GM21360 (cell line): ENCODE measurements at regions not wholly inside any gene's neighbourhood (a gene's known extent, or its start where the extent isn't known, plus 50 kb on each side); places are given as distances from the start of the nearest gene placed in this dataset.

Source experiments
- ATAC-seq: cut with Tn5 transposase; IDR thresholded peaks from one replicate; pipeline ENCODE4 v1.9.1; 2021; ENCODE audit warnings: mild to moderate bottlenecking, moderate library complexity; ENCODE audit not compliant: unreplicated experiment

- ATAC-seq = no peak
Measured at GRCh38 chr6:164926686-164927085, 382.7 kb downstream of the C6orf118 start.

- ATAC-seq = no peak
Measured at GRCh38 chr6:164925681-164926530, 383.5 kb downstream of the C6orf118 start.

GRCh38 chr6:164924674-164925073 is 384.7 kb downstream of the C6orf118 start:
- ATAC-seq = no peak

GRCh38 chr6:164917211-164917610 is 392.2 kb downstream of the C6orf118 start:
- no peak for ATAC-seq

GRCh38 chr6:164916087-164916486 is 393.3 kb downstream of the C6orf118 start:
- ATAC-seq = no peak

GRCh38 chr6:164911873-164912580 is 397.4 kb downstream of the C6orf118 start:
- no peak for ATAC-seq

GRCh38 chr6:164911151-164911550 is 398.3 kb downstream of the C6orf118 start:
- ATAC-seq = no peak

- no peak for ATAC-seq
Measured at GRCh38 chr6:164906766-164907165, 402.6 kb downstream of the C6orf118 start.

GRCh38 chr6:164905311-164905710 is 404.1 kb downstream of the C6orf118 start:
- no peak for ATAC-seq

- ATAC-seq = no peak
Measured at GRCh38 chr6:164898412-164898811, 411.0 kb downstream of the C6orf118 start.

GRCh38 chr6:164897523-164898235 is 411.7 kb downstream of the C6orf118 start:
- ATAC-seq = no peak

GRCh38 chr6:164889980-164890379 is 419.4 kb downstream of the C6orf118 start:
- no peak for ATAC-seq

GRCh38 chr6:164887660-164888059 is 421.7 kb downstream of the C6orf118 start:
- no peak for ATAC-seq

GRCh38 chr6:164882236-164882635 is 427.2 kb downstream of the C6orf118 start:
- ATAC-seq = no peak

- no peak for ATAC-seq
Measured at GRCh38 chr6:164871783-164872182, 437.6 kb downstream of the C6orf118 start.

GRCh38 chr6:164870164-164870563 is 439.2 kb downstream of the C6orf118 start:
- ATAC-seq = no peak

- no peak for ATAC-seq
Measured at GRCh38 chr6:164861967-164862366, 447.4 kb downstream of the C6orf118 start.

- ATAC-seq = no peak
Measured at GRCh38 chr6:164859816-164860215, 449.6 kb downstream of the C6orf118 start.

- no peak for ATAC-seq
Measured at GRCh38 chr6:164856138-164856537, 453.3 kb downstream of the C6orf118 start.

GRCh38 chr6:164855281-164855680 is 454.1 kb downstream of the C6orf118 start:
- ATAC-seq = no peak

GRCh38 chr6:164854526-164854925 is 454.9 kb downstream of the C6orf118 start:
- ATAC-seq = no peak

GRCh38 chr6:164845773-164846172 is 463.6 kb downstream of the C6orf118 start:
- ATAC-seq = no peak
